MM.1S (cell line): ENCODE measurements at regions not wholly inside any gene's neighbourhood (a gene's known extent, or its start where the extent isn't known, plus 50 kb on each side); places are given as distances from the start of the nearest gene placed in this dataset.

Experiments
- DNase-seq: peaks from one replicate; pipeline ENCODE4 v3.0.0-alpha.2; 2015
- H2AFZ ChIP-seq: fragments of 300-600 bp; sonication (generic); 2 replicates; pipeline ENCODE4 v1.6.0; 2016; ENCODE audit warnings: antibody characterized with exemption, low read length
- H3F3A ChIP-seq: fragments of 300-600 bp; sonication (generic); 2 replicates; pipeline ENCODE4 v1.6.1; 2016; ENCODE audit warnings: mild to moderate bottlenecking, antibody characterized with exemption, low read length, moderate library complexity, mixed read lengths; ENCODE audit not compliant: insufficient read depth
- H3K27ac ChIP-seq: fragments of 300-600 bp; sonication (generic); 2 replicates; pipeline ENCODE4 v1.5.1; 2016; ENCODE audit warnings: mild to moderate bottlenecking, low read length
- H3K27me3 ChIP-seq: fragments of 300-600 bp; sonication (generic); replicated peaks from 2 replicates; pipeline ENCODE4 v1.6.0; 2016; ENCODE audit warnings: low read length; ENCODE audit not compliant: insufficient read depth
- H3K36me3 ChIP-seq: fragments of 300-600 bp; sonication (generic); replicated peaks from 2 replicates; pipeline ENCODE4 v1.6.1; 2016; ENCODE audit warnings: mild to moderate bottlenecking, low read length, mixed read lengths; ENCODE audit not compliant: insufficient read depth
- H3K4me1 ChIP-seq: fragments of 300-600 bp; sonication (generic); 2 replicates; pipeline ENCODE4 v1.6.1; 2016; ENCODE audit warnings: low read length, mixed read lengths
- H3K4me2 ChIP-seq: fragments of 300-600 bp; sonication (generic); 2 replicates; pipeline ENCODE4 v1.6.0; 2016; ENCODE audit warnings: low read depth, low read length
- H3K4me3 ChIP-seq: fragments of 300-600 bp; sonication (generic); 2 replicates; pipeline ENCODE4 v1.5.1; 2016; ENCODE audit warnings: low read length, mixed read lengths
- H3K79me2 ChIP-seq: fragments of 300-600 bp; sonication (generic); 2 replicates; pipeline ENCODE4 v1.6.1; 2016; ENCODE audit warnings: mixed run types, low read length, mixed read lengths
- H3K9ac ChIP-seq: fragments of 300-600 bp; sonication (generic); 2 replicates; pipeline ENCODE4 v1.6.1; 2016; ENCODE audit warnings: low read length, mixed read lengths
- H3K9me2 ChIP-seq: fragments of 300-600 bp; sonication (generic); replicated peaks from 2 replicates; pipeline ENCODE4 v1.6.1; 2016; ENCODE audit warnings: mild to moderate bottlenecking, low read length, mixed read lengths; ENCODE audit not compliant: insufficient read depth
- H3K9me3 ChIP-seq: fragments of 300-600 bp; sonication (generic); replicated peaks from 2 replicates; pipeline ENCODE4 v1.6.1; 2016; ENCODE audit warnings: mild to moderate bottlenecking, low read length, mixed read lengths; ENCODE audit not compliant: insufficient read depth
- H4K20me1 ChIP-seq: fragments of 300-600 bp; sonication (generic); 2 replicates; pipeline ENCODE4 v1.6.1; 2016; ENCODE audit warnings: mild to moderate bottlenecking, low read length, moderate library complexity, mixed read lengths; ENCODE audit not compliant: insufficient read depth
- EZH2 ChIP-seq: fragments of 300-600 bp; sonication (generic); optimal IDR thresholded peaks from 2 replicates; pipeline ENCODE3; 2017; ENCODE audit warnings: low read depth, mild to moderate bottlenecking, antibody characterized with exemption, low read length, mixed read lengths
- EZH2phosphoT487 ChIP-seq: fragments of 300-600 bp; sonication (generic); IDR thresholded peaks from 2 replicates; pipeline ENCODE4 v1.6.1; 2018; ENCODE audit warnings: antibody characterized with exemption, low read length
- TF ChIP-seq, protein P1 (sequence below): fragments of 300-600 bp; sonication (generic); IDR thresholded peaks from 2 replicates; pipeline ENCODE4 v1.5.1; 2016; ENCODE audit warnings: antibody characterized with exemption, low read length, mixed read lengths

- no peak overlapping the region for H2AFZ ChIP-seq
- H4K20me1 ChIP-seq = no peaks in the 10 kb centered on the region
- no peak overlapping the region for H3K9ac ChIP-seq
- no peaks in the 10 kb centered on the region for H3K4me1 ChIP-seq
- H3K79me2 ChIP-seq = no peaks in the 10 kb centered on the region
- H3K27me3 ChIP-seq = no peaks in the 10 kb centered on the region
- no peak for TF ChIP-seq EZH2phosphoT487
- no peak for TF ChIP-seq EZH2
- TF ChIP-seq, protein P1, sequence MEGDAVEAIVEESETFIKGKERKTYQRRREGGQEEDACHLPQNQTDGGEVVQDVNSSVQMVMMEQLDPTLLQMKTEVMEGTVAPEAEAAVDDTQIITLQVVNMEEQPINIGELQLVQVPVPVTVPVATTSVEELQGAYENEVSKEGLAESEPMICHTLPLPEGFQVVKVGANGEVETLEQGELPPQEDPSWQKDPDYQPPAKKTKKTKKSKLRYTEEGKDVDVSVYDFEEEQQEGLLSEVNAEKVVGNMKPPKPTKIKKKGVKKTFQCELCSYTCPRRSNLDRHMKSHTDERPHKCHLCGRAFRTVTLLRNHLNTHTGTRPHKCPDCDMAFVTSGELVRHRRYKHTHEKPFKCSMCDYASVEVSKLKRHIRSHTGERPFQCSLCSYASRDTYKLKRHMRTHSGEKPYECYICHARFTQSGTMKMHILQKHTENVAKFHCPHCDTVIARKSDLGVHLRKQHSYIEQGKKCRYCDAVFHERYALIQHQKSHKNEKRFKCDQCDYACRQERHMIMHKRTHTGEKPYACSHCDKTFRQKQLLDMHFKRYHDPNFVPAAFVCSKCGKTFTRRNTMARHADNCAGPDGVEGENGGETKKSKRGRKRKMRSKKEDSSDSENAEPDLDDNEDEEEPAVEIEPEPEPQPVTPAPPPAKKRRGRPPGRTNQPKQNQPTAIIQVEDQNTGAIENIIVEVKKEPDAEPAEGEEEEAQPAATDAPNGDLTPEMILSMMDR = no peak
- no peaks in the 10 kb centered on the region for H3K36me3 ChIP-seq
- no peaks in the 10 kb centered on the region for H3K9me2 ChIP-seq
- no peak overlapping the region for H3K4me3 ChIP-seq
- DNase-seq = no peak
- H3K27ac ChIP-seq = no peak overlapping the region
- H3F3A ChIP-seq = no peaks in the 10 kb centered on the region
- no peaks in the 10 kb centered on the region for H3K9me3 ChIP-seq
- no peak overlapping the region for H3K4me2 ChIP-seq
Measured at GRCh38 chr3:130821806-130822205, 72.1 kb upstream of the ATP2C1 start.

DNA sequence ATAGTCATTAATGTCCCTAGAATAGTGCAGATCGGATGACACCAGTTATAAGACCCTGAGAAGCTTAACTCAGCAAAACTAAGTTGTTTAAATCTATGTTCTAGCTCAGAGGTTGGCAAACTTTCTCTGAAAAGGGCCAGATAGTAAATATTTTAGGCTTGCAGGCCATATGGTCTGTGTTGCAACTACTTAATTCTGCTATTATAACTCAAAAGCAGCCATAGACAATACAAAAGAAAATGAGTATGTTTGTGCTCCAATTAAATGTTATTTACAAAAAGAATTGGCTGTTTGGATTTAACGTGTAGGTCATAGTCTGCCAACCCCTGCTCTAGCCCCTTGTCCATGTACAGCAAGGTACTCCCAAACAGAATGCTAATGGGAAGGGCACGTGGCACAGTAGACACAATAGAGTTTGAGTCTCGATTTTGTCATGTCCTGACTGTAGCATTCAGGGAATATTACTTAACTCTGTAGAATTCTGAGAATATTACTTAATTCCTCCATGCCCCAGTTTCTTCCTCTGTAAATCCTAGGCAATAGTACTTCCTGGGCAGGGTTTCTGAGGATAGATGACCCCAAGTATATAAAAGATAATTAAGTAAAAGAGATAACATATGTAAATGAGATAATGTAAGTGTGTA is 70.5 kb upstream of the ATP2C1 start:
- no peaks in the 10 kb centered on the region for H3K27me3 ChIP-seq
- H3K4me2 ChIP-seq = no peak overlapping the region
- TF ChIP-seq EZH2 (no peak), EZH2phosphoT487 (no peak)
- TF ChIP-seq, protein P1 = no peak
- no peaks in the 10 kb centered on the region for H4K20me1 ChIP-seq
- no peaks in the 10 kb centered on the region for H3K4me1 ChIP-seq
- H3K4me3 ChIP-seq = no peak overlapping the region
- H3K9me3 ChIP-seq = no peaks in the 10 kb centered on the region
- no peaks in the 10 kb centered on the region for H3K9me2 ChIP-seq
- H3K27ac ChIP-seq = no peak overlapping the region
- DNase-seq = no peak
- no peak overlapping the region for H3K9ac ChIP-seq
- no peak overlapping the region for H2AFZ ChIP-seq
- H3K36me3 ChIP-seq = no peaks in the 10 kb centered on the region
- no peaks in the 10 kb centered on the region for H3F3A ChIP-seq
- no peaks in the 10 kb centered on the region for H3K79me2 ChIP-seq

DNA sequence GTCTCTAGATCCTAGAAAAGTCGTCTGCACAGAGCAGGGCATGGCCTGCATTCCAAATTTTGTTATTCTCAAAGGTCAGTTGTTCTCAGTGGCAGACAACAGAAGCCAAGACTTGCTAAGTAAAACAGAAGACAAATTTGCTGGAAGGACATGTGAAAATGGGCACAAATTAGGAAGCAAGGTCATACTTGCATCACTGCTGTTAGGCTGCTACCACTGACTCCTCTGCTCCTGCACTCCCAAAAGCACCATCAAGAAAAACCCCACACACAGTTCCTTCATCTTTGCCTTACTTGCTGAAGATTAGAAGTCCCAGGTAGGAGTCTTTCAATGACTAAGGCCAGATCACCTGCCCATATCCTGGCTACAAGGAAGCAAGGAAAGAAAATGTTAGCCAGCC is 69.9 kb upstream of the ATP2C1 start:
- no peak overlapping the region for H3K4me2 ChIP-seq
- no peaks in the 10 kb centered on the region for H3K27me3 ChIP-seq
- no peak for TF ChIP-seq EZH2
- no peak for TF ChIP-seq EZH2phosphoT487
- TF ChIP-seq, protein P1 = no peak
- H3F3A ChIP-seq = no peaks in the 10 kb centered on the region
- no peak overlapping the region for H3K27ac ChIP-seq
- H4K20me1 ChIP-seq = no peaks in the 10 kb centered on the region
- H2AFZ ChIP-seq = no peak overlapping the region
- no peak overlapping the region for H3K4me3 ChIP-seq
- no peaks in the 10 kb centered on the region for H3K36me3 ChIP-seq
- no peaks in the 10 kb centered on the region for H3K9me3 ChIP-seq
- H3K9ac ChIP-seq = no peak overlapping the region
- no peaks in the 10 kb centered on the region for H3K4me1 ChIP-seq
- no peak for DNase-seq
- H3K79me2 ChIP-seq = no peaks in the 10 kb centered on the region
- H3K9me2 ChIP-seq = no peaks in the 10 kb centered on the region
